ENCODE measurements at regions not wholly inside any gene's neighbourhood (a gene's known extent, or its start where the extent isn't known, plus 50 kb on each side); places are given as distances from the start of the nearest gene placed in this dataset.
"Not testable (repeated sequence)": the region's sequence is repeated elsewhere in the genome, so short reads cannot be mapped to it uniquely, and the experiment has no call there.

DNA sequence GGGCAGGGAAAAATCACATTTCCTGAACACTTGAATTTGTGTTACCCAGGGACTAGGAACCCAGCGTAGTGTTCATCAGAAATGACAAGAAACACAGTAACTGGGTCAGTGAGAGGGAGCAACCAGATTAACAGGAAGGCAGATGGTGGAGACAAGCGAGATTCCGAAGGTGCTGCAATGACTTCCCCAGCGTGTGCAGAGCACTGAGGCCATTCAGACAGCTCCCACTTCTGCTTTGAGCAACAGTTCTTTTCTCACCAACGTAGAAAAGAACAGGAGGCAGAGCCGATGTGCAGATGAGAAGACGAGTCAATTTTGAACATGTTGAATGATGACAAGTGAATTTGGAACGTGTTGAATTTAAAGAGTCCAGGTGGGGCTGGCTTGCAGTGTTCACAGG is 63.1 kb upstream of the IFNGR1 start:
- Histone ChIP-seq H3K27me3 (ENCODE audit: insufficient read depth, low read length) (peaks cover 3% of the 10 kb centered on the region), H3K4me1 (ENCODE audit: insufficient read depth, low read length) (peaks cover 8% of the 10 kb centered on the region), H3K9ac (ENCODE audit: low read length) (no peak overlapping the region), H3K79me2 (ENCODE audit: insufficient read depth, low read length) (no peaks in the 10 kb centered on the region), H3K4me3 (ENCODE audit: insufficient read depth, low read depth, low read length) (no peak overlapping the region), H2AFZ (ENCODE audit: low read depth, low read length) (no peak overlapping the region), H3K9me3 (ENCODE audit: insufficient read depth, low read depth, low read length) (no peaks in the 10 kb centered on the region), H4K20me1 (ENCODE audit: insufficient read depth, low read length) (no peaks in the 10 kb centered on the region), H3K4me2 (ENCODE audit: low read length) (no peak overlapping the region), H3K36me3 (ENCODE audit: insufficient read depth, low read length) (no peaks in the 10 kb centered on the region), H3K27ac (ENCODE audit: low read depth, low read length) (no peak overlapping the region)
- Mint-ChIP-seq H3K27me3 (ENCODE audit: low read depth, unreplicated experiment) (peaks cover 2% of the 10 kb centered on the region), H3K4me1 (ENCODE audit: low read depth, unreplicated experiment) (peaks cover 18% of the 10 kb centered on the region), H3K9me3 (ENCODE audit: unreplicated experiment) (peaks cover 3% of the 10 kb centered on the region), H3K4me3 (ENCODE audit: unreplicated experiment) (no peak overlapping the region), H3K27ac (ENCODE audit: unreplicated experiment) (no peak overlapping the region), H3K36me3 (ENCODE audit: low read depth, unreplicated experiment) (no peaks in the 10 kb centered on the region)
- no peak for FAIRE-seq
- no peak for TF ChIP-seq EZH2 (IDR thresholded peaks at IDR 0.05; ENCODE audit: insufficient read depth, low read length)
- TF ChIP-seq, protein P1, sequence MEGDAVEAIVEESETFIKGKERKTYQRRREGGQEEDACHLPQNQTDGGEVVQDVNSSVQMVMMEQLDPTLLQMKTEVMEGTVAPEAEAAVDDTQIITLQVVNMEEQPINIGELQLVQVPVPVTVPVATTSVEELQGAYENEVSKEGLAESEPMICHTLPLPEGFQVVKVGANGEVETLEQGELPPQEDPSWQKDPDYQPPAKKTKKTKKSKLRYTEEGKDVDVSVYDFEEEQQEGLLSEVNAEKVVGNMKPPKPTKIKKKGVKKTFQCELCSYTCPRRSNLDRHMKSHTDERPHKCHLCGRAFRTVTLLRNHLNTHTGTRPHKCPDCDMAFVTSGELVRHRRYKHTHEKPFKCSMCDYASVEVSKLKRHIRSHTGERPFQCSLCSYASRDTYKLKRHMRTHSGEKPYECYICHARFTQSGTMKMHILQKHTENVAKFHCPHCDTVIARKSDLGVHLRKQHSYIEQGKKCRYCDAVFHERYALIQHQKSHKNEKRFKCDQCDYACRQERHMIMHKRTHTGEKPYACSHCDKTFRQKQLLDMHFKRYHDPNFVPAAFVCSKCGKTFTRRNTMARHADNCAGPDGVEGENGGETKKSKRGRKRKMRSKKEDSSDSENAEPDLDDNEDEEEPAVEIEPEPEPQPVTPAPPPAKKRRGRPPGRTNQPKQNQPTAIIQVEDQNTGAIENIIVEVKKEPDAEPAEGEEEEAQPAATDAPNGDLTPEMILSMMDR (IDR thresholded peaks at IDR 0.05; ENCODE audit: insufficient read depth, low read depth, low read length): no peak
- DNase-seq (ENCODE audit: low read depth): no peak

DNA sequence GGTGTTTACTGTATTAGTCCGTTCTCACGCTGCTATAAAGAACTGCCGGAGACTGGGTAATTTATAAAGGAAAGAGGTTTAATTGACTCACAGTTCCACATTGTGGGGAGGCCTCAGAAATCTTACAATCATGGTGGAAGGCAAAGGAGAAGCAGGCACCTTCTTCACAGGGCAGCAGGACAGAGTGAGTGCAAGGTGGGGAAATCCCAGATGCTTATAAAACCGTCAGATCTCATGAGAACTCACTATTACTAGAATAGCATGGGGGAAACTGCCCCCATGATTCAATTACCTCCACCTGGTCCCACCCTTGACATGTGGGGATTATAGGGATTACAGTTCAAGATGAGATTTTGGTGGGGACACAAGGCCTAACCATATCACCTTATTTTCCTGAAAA is 60.1 kb upstream of the IFNGR1 start:
- not testable (repeated sequence) for FAIRE-seq; H3K4me2 ChIP-seq (ENCODE audit: low read length); H3K36me3 ChIP-seq (ENCODE audit: insufficient read depth, low read length); H3K4me1 ChIP-seq (ENCODE audit: insufficient read depth, low read length); H3K9me3 Mint-ChIP-seq (ENCODE audit: unreplicated experiment); H3K9me3 ChIP-seq (ENCODE audit: insufficient read depth, low read depth, low read length); H3K27me3 ChIP-seq (ENCODE audit: insufficient read depth, low read length); H3K79me2 ChIP-seq (ENCODE audit: insufficient read depth, low read length); H2AFZ ChIP-seq (ENCODE audit: low read depth, low read length); H3K27ac ChIP-seq (ENCODE audit: low read depth, low read length); H3K9ac ChIP-seq (ENCODE audit: low read length); H3K4me3 ChIP-seq (ENCODE audit: insufficient read depth, low read depth, low read length); DNase-seq (ENCODE audit: low read depth); H3K36me3 Mint-ChIP-seq (ENCODE audit: low read depth, unreplicated experiment); H3K27me3 Mint-ChIP-seq (ENCODE audit: low read depth, unreplicated experiment); H4K20me1 ChIP-seq (ENCODE audit: insufficient read depth, low read length); H3K4me3 Mint-ChIP-seq (ENCODE audit: unreplicated experiment)
- peak overlapping the region; percentile 14 for H3K27ac Mint-ChIP-seq (ENCODE audit: unreplicated experiment)
- peaks cover 23% of the 10 kb centered on the region for H3K4me1 Mint-ChIP-seq (ENCODE audit: low read depth, unreplicated experiment)

- Histone ChIP-seq H2AFZ (ENCODE audit: low read depth, low read length) (peak overlapping the region; percentile 2), H4K20me1 (ENCODE audit: insufficient read depth, low read length) (no peaks in the 10 kb centered on the region), H3K36me3 (ENCODE audit: insufficient read depth, low read length) (no peaks in the 10 kb centered on the region), H3K4me1 (ENCODE audit: insufficient read depth, low read length) (peaks cover 8% of the 10 kb centered on the region), H3K4me2 (ENCODE audit: low read length) (peak overlapping the region; percentile 71), H3K79me2 (ENCODE audit: insufficient read depth, low read length) (no peaks in the 10 kb centered on the region), H3K9ac (ENCODE audit: low read length) (peak overlapping the region; percentile 34), H3K4me3 (ENCODE audit: insufficient read depth, low read depth, low read length) (no peak overlapping the region), H3K9me3 (ENCODE audit: insufficient read depth, low read depth, low read length) (no peaks in the 10 kb centered on the region), H3K27ac (ENCODE audit: low read depth, low read length) (no peak overlapping the region), H3K27me3 (ENCODE audit: insufficient read depth, low read length) (peaks cover 3% of the 10 kb centered on the region)
- peak overlapping the region; percentile 98 for H3K27ac Mint-ChIP-seq (ENCODE audit: unreplicated experiment)
- H3K27me3 Mint-ChIP-seq (ENCODE audit: low read depth, unreplicated experiment): peaks cover 2% of the 10 kb centered on the region
- no peak overlapping the region for H3K4me3 Mint-ChIP-seq (ENCODE audit: unreplicated experiment)
- TF ChIP-seq, protein P1 (IDR thresholded peaks at IDR 0.05; ENCODE audit: insufficient read depth, low read depth, low read length): no peak
- no peak for TF ChIP-seq EZH2 (IDR thresholded peaks at IDR 0.05; ENCODE audit: insufficient read depth, low read length)
- FAIRE-seq (peak; percentile 90), DNase-seq (ENCODE audit: low read depth) (peak; percentile 72)
- no peaks in the 10 kb centered on the region for H3K36me3 Mint-ChIP-seq (ENCODE audit: low read depth, unreplicated experiment)
- peaks cover 21% of the 10 kb centered on the region for H3K4me1 Mint-ChIP-seq (ENCODE audit: low read depth, unreplicated experiment)
- peaks cover 3% of the 10 kb centered on the region for H3K9me3 Mint-ChIP-seq (ENCODE audit: unreplicated experiment)
These were observed 58.9 kb upstream of the IFNGR1 start for GRCh38 chr6:137277971-137278637.
